Tibial nerve (tissue), 4 donors: ENCODE measurements at regions not wholly inside any gene's neighbourhood (a gene's known extent, or its start where the extent isn't known, plus 50 kb on each side); places are given as distances from the start of the nearest gene placed in this dataset.

Source experiments
- DNase-seq, 2 donors: peaks; one replicate each; pipeline ENCODE4 v3.0.0-alpha.2; 2019; ENCODE audit warnings: low spot score in 2 of 2
- H3K27ac ChIP-seq, 4 donors: fragments of 200-600 bp; sonication (generic) in 3 of 4; one replicate each; pipeline ENCODE4 v1.5.1; 2017 to 2019; ENCODE audit warnings: mild to moderate bottlenecking in 1 of 4
- H3K27me3 ChIP-seq, 2 donors: fragments of 200-600 bp; sonication (generic) in 1 of 2; one replicate each; pipeline versions ENCODE4 v1.5.1 to v1.6.0; 2017 to 2019
- H3K36me3 ChIP-seq, 3 donors: fragments of 200-600 bp; sonication (generic); one replicate each; pipeline ENCODE4 v1.5.1; 2018 to 2019
- H3K4me1 ChIP-seq, 4 donors: fragments of 200-600 bp; sonication (generic) in 3 of 4; one replicate each; pipeline ENCODE4 v1.5.1; 2017 to 2019
- H3K4me3 ChIP-seq, 4 donors: fragments of 200-600 bp; sonication (generic) in 3 of 4; one replicate each; pipeline ENCODE4 v1.5.1; 2017 to 2019; ENCODE audit warnings: mild to moderate bottlenecking in 1 of 4, moderate library complexity in 1 of 4
- H3K9me3 ChIP-seq, 4 donors: fragments of 200-600 bp; sonication (generic) in 3 of 4; one replicate each; pipeline ENCODE4 v1.5.1; 2017 to 2019
- EP300 ChIP-seq, 2 donors: sonication (generic); formaldehyde crosslinking; IDR thresholded peaks; one replicate each; pipeline ENCODE4 v1.6.1; 2017; ENCODE audit warnings: antibody characterized with exemption in 2 of 2, mild to moderate bottlenecking in 1 of 2
- POLR2A ChIP-seq, 2 donors: fragments of 450-650 bp; IDR thresholded peaks; one replicate each; pipeline ENCODE4 v1.6.1; 2017; ENCODE audit warnings: antibody characterized with exemption in 2 of 2, mild to moderate bottlenecking in 2 of 2, moderate library complexity in 2 of 2
- WGBS, 2 donors: methylation state at CpG; one replicate each; pipeline ENCODE4 v1.1.5; 2018; 5-methylcytosine and 5-hydroxymethylcytosine counted together
- TF ChIP-seq, protein P1 (sequence below), 5 experiments: fragments of 200-600 bp in 3 of 5; fragments of 450-650 bp in 2 of 5; sonication (generic) in 3 of 5; IDR thresholded peaks; one replicate each; pipeline ENCODE4 v1.5.1; 2016 to 2019; ENCODE audit warnings: antibody characterized with exemption in 5 of 5, mild to moderate bottlenecking in 3 of 5, moderate library complexity in 2 of 5

DNA sequence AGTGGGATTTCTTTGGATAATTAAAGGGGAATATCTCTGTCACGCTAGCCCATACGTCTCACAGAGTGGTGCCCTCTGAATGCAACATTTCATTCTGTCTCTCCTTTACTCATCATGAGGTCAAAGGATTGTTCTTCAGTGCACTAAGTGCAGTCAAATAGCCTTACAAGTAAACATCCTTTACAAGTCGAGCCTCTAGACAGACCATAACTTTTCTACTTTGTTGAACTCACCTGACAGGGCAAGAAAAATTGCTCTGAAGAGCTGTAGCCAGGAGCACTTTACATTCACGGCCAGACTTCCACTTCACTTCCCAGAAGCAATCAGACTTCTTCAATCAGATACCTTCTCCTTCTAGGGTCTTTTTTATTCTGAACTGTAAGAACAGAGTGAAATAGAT lies 768.0 kb upstream of the TMPRSS15 start:
- no peaks in the 10 kb centered on the region for H3K36me3 ChIP-seq
- TF ChIP-seq, protein P1, sequence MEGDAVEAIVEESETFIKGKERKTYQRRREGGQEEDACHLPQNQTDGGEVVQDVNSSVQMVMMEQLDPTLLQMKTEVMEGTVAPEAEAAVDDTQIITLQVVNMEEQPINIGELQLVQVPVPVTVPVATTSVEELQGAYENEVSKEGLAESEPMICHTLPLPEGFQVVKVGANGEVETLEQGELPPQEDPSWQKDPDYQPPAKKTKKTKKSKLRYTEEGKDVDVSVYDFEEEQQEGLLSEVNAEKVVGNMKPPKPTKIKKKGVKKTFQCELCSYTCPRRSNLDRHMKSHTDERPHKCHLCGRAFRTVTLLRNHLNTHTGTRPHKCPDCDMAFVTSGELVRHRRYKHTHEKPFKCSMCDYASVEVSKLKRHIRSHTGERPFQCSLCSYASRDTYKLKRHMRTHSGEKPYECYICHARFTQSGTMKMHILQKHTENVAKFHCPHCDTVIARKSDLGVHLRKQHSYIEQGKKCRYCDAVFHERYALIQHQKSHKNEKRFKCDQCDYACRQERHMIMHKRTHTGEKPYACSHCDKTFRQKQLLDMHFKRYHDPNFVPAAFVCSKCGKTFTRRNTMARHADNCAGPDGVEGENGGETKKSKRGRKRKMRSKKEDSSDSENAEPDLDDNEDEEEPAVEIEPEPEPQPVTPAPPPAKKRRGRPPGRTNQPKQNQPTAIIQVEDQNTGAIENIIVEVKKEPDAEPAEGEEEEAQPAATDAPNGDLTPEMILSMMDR (IDR thresholded peaks at IDR 0.05): no peak
- TF ChIP-seq POLR2A (IDR thresholded peaks at IDR 0.05) (no peak), EP300 (IDR thresholded peaks at IDR 0.05) (no peak)
- no peak overlapping the region for H3K4me3 ChIP-seq
- DNase-seq: no peak
- no peaks in the 10 kb centered on the region for H3K4me1 ChIP-seq
- H3K27ac ChIP-seq: no peak overlapping the region
- H3K9me3 ChIP-seq: no peaks in the 10 kb centered on the region
- 39 to 55% methylated on average over 4 of the region's 4 CpGs for WGBS, 2 donors
- no peaks in the 10 kb centered on the region for H3K27me3 ChIP-seq

DNA sequence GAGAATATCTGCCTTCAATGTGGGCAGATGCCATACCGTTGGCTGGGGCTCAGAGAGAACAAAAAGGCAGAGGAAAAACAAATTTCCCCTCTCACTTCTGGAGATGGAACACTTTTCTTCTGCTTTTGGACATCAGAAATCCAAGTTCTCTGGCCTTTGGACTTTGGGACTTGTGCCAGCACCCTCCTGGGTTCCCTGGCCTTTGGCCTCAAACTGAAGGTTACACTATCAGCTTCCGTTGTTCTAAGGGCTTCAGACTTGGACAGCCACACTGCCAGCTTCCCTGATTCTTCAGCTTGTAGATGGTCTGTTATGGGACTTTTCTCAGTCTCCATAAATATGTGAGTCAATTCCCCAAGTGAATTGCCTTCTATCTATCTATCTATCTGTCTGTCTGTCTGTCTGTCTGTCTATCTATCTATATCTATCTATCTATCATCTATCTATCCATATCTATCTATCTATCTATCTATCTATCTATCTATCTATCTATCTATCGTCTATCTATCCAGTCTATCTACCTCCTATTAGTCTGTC lies 778.1 kb upstream of the TMPRSS15 start:
- Histone ChIP-seq H3K9me3 (no peaks in the 10 kb centered on the region), H3K36me3 (no peaks in the 10 kb centered on the region), H3K4me3 (no peak overlapping the region), H3K27ac (no peak overlapping the region), H3K4me1 (no peaks in the 10 kb centered on the region), H3K27me3 (no peaks in the 10 kb centered on the region)
- no peak for DNase-seq
- WGBS, 2 donors: 69 to 76% methylated on average over 3 of the region's 3 CpGs
- TF ChIP-seq POLR2A (IDR thresholded peaks at IDR 0.05) (no peak), EP300 (IDR thresholded peaks at IDR 0.05) (no peak)
- TF ChIP-seq, protein P1 (IDR thresholded peaks at IDR 0.05): no peak

DNA sequence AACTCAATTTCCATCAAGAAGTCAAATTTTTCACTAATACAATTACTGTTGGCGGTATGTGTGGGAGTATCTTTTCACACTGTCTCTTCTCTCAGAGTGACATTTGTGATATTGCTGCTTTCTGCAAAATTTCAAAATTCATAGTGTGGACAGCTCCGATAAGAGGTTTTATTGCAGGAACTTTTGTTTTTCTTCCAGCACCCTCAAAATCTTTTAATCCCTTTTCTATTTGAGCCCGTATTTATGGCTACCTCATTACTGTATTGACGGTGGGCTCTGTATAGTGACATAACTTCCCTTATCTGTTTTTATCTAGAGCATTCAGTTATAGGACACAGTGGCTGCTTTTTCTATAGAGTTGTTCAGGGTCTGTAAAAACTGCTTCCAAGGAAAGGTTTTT lies 794.4 kb upstream of the TMPRSS15 start:
- Histone ChIP-seq H3K36me3 (no peaks in the 10 kb centered on the region), H3K9me3 (no peaks in the 10 kb centered on the region), H3K27me3 (no peaks in the 10 kb centered on the region), H3K4me1 (no peaks in the 10 kb centered on the region), H3K4me3 (no peak overlapping the region), H3K27ac (no peak overlapping the region)
- DNase-seq: no peak
- WGBS, 2 donors: 34 to 41% methylated on average over 4 of the region's 4 CpGs
- TF ChIP-seq EP300 (IDR thresholded peaks at IDR 0.05) (no peak), POLR2A (IDR thresholded peaks at IDR 0.05) (no peak)
- TF ChIP-seq, protein P1 (IDR thresholded peaks at IDR 0.05): no peak

DNA sequence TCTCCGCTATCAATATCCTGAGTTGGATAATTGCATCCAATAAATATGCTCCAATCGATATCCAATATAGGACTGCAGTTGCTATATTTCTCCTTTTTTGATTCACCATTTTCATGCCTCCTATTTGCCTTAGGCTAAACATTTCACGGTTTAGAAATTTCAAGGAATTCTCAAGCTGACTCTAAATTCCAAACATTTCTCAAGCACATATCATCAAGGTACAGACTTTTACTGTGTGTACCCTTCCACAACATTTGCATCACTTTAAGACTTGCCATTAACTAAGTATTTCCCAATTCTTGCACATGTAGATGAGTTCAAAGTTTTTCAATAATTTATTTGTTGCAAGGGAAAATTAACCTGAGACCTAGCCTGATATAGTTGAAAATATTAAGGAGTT lies 795.2 kb upstream of the TMPRSS15 start:
- no peak for DNase-seq
- Histone ChIP-seq H3K4me1 (no peaks in the 10 kb centered on the region), H3K4me3 (no peak overlapping the region), H3K27me3 (no peaks in the 10 kb centered on the region), H3K36me3 (no peaks in the 10 kb centered on the region), H3K27ac (no peak overlapping the region), H3K9me3 (no peaks in the 10 kb centered on the region)
- TF ChIP-seq POLR2A (IDR thresholded peaks at IDR 0.05): no peak
- TF ChIP-seq EP300 (IDR thresholded peaks at IDR 0.05): no peak
- TF ChIP-seq, protein P1 (IDR thresholded peaks at IDR 0.05): no peak
- WGBS, 2 donors: 88 to 96% methylated on average over 3 of the region's 3 CpGs

DNA sequence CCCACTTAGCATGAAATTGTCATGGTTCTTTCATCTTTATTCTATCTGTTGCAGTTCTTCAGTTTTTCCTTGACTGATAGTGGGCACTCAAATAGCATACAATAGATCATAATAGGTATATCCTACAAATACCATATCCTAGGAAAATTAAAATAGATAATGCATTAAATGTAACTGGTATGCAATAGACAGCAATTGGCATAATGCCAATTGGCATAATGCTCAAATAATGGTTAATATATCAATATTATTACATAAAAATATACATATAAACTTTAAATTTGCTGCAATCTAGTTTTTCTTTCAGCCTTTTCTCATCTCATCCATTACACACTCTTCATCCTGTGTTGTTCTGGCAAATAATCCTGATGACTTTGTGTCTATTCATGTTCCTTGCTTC lies 814.6 kb upstream of the TMPRSS15 start:
- H3K4me1 ChIP-seq: no peaks in the 10 kb centered on the region
- no peaks in the 10 kb centered on the region for H3K36me3 ChIP-seq
- no peaks in the 10 kb centered on the region for H3K9me3 ChIP-seq
- H3K27ac ChIP-seq: no peak overlapping the region
- H3K4me3 ChIP-seq: no peak overlapping the region
- TF ChIP-seq POLR2A (IDR thresholded peaks at IDR 0.05): no peak
- TF ChIP-seq EP300 (IDR thresholded peaks at IDR 0.05): no peak
- TF ChIP-seq, protein P1 (IDR thresholded peaks at IDR 0.05): no peak
- no peak for DNase-seq
- H3K27me3 ChIP-seq: no peaks in the 10 kb centered on the region
